ENCODE measurements at regions not wholly inside any gene's neighbourhood (a gene's known extent, or its start where the extent isn't known, plus 50 kb on each side); places are given as distances from the start of the nearest gene placed in this dataset.

GRCh38 chr5:173786286-173787187 is 101.6 kb upstream of the CPEB4 start (continued):
- no peak for TF ChIP-seq CEBPG (CRISPR knock-in tag; IDR thresholded peaks at IDR 0.05)
- TF ChIP-seq CEBPG (tag; conservative IDR thresholded peaks at IDR 0.05 in 1 of 2, IDR thresholded peaks at IDR 0.05 in 1 of 2): no peak
- no peak for TF ChIP-seq TSC22D4 (tag; IDR thresholded peaks at IDR 0.05)
- TF ChIP-seq PCBP2 (IDR thresholded peaks at IDR 0.05; ENCODE audit: low read depth, low read length, poor library complexity, severe bottlenecking): no peak
- no peak for TF ChIP-seq ATF1 (CRISPR knock-in tag; IDR thresholded peaks at IDR 0.05)
- peak; percentile 35 for TF ChIP-seq ATF1 (tag; IDR thresholded peaks at IDR 0.05)
- no peak for TF ChIP-seq DIDO1 (tag; IDR thresholded peaks at IDR 0.05; ENCODE audit: low read depth)
- TF ChIP-seq MAZ (CRISPR knock-in tag; conservative IDR thresholded peaks at IDR 0.05 in 1 of 2, IDR thresholded peaks at IDR 0.05 in 1 of 2): no peak
- no peak for TF ChIP-seq CSDE1 (IDR thresholded peaks at IDR 0.05)
- peak; percentile 30; the same call in 1 of the 2 replicates for TF ChIP-seq SPI1 (IDR thresholded peaks at IDR 0.05; ENCODE audit: borderline replicate concordance, low read depth, low read length)
- TF ChIP-seq MEIS2 (IDR thresholded peaks at IDR 0.05; ENCODE audit: partially characterized antibody): peak; percentile 15
- no peak for TF ChIP-seq RBM14 (IDR thresholded peaks at IDR 0.05; ENCODE audit: borderline replicate concordance, insufficient read depth, low read depth, low read length)
- TF ChIP-seq ZNF77 (CRISPR knock-in tag; IDR thresholded peaks at IDR 0.05): no peak
- TF ChIP-seq MECOM (CRISPR knock-in tag; IDR thresholded peaks at IDR 0.05): 0 out of 2 replicates have a peak, but pooled peaks have one; percentile 47
- TF ChIP-seq, protein P1, sequence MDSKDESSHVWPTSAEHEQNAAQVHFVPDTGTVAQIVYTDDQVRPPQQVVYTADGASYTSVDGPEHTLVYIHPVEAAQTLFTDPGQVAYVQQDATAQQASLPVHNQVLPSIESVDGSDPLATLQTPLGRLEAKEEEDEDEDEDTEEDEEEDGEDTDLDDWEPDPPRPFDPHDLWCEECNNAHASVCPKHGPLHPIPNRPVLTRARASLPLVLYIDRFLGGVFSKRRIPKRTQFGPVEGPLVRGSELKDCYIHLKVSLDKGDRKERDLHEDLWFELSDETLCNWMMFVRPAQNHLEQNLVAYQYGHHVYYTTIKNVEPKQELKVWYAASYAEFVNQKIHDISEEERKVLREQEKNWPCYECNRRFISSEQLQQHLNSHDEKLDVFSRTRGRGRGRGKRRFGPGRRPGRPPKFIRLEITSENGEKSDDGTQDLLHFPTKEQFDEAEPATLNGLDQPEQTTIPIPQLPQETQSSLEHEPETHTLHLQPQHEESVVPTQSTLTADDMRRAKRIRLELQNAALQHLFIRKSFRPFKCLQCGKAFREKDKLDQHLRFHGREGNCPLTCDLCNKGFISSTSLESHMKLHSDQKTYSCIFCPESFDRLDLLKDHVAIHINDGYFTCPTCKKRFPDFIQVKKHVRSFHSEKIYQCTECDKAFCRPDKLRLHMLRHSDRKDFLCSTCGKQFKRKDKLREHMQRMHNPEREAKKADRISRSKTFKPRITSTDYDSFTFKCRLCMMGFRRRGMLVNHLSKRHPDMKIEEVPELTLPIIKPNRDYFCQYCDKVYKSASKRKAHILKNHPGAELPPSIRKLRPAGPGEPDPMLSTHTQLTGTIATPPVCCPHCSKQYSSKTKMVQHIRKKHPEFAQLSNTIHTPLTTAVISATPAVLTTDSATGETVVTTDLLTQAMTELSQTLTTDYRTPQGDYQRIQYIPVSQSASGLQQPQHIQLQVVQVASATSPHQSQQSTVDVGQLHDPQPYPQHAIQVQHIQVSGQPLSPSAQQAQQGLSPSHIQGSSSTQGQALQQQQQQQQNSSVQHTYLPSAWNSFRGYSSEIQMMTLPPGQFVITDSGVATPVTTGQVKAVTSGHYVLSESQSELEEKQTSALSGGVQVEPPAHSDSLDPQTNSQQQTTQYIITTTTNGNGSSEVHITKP (IDR thresholded peaks at IDR 0.05; ENCODE audit: partially characterized antibody): no peak
- no peak for TF ChIP-seq ZFP1 (CRISPR knock-in tag; IDR thresholded peaks at IDR 0.05)
- peak; percentile 74 for TF ChIP-seq ETV1 (tag; conservative IDR thresholded peaks at IDR 0.05; ENCODE audit: low read depth)
- no peak for TF ChIP-seq FOXA1 (IDR thresholded peaks at IDR 0.05; ENCODE audit: borderline replicate concordance)
- TF ChIP-seq CBX1 (IDR thresholded peaks at IDR 0.05; ENCODE audit: low read depth): no peak
- TF ChIP-seq SRSF1 (IDR thresholded peaks at IDR 0.05; ENCODE audit: low read depth, low read length): no peak
- TF ChIP-seq BRF2 (IDR thresholded peaks at IDR 0.05; ENCODE audit: borderline replicate concordance, insufficient read depth, insufficient read length): no peak
- no peak for TF ChIP-seq ZNF280B (CRISPR knock-in tag; IDR thresholded peaks at IDR 0.05)

Data from K562 (cell line).